PC-3 (cell line): ENCODE measurements at regions not wholly inside any gene's neighbourhood (a gene's known extent, or its start where the extent isn't known, plus 50 kb on each side); places are given as distances from the start of the nearest gene placed in this dataset.

Experiments
- ATAC-seq: fragments of 200-7000 bp; cut with Tn5 transposase; 2 replicates; pipeline ENCODE4 v1.9.1; 2020; ENCODE audit warnings: mild to moderate bottlenecking, moderate library complexity
- BruUV-seq: library from RNA; stranded (reverse); fragments of 400-500 nt; replicated peaks from 2 replicates; lab custom pipeline; 2021; lab: Mats Ljungman, UMichigan
- CTCF ChIA-PET: fragments of 300-600 bp; sonication (Branson Sonifier 250); formaldehyde crosslinking; loops from one replicate; lab custom pipeline; 2022; ENCODE audit warnings: antibody characterized with exemption; lab: Charles Lee
- POLR2A ChIA-PET: fragments of 300-600 bp; sonication (Branson Sonifier 250); formaldehyde crosslinking; loops from one replicate; lab custom pipeline; 2022; ENCODE audit warnings: antibody characterized with exemption; ENCODE audit not compliant: unreplicated experiment; lab: Charles Lee
- DNase-seq: peaks from one replicate; pipeline ENCODE4 v3.0.0-alpha.2; 2015
- H2AFZ ChIP-seq: fragments of 300-600 bp; sonication (generic); 2 replicates; pipeline ENCODE4 v1.6.0; 2016; ENCODE audit warnings: antibody characterized with exemption, low read length
- H3F3A ChIP-seq: fragments of 300-600 bp; sonication (generic); one replicate; pipeline ENCODE4 v1.6.0; 2017; ENCODE audit warnings: antibody characterized with exemption, low read length, control low read depth, mild to moderate bottlenecking; ENCODE audit not compliant: unreplicated experiment
- H3K27ac ChIP-seq: fragments of 300-600 bp; sonication (generic); 2 replicates; pipeline ENCODE4 v1.5.1; 2016; ENCODE audit warnings: mild to moderate bottlenecking, low read length
- H3K27me3 ChIP-seq: fragments of 300-600 bp; sonication (generic); 2 replicates; pipeline ENCODE4 v1.6.1; 2016; ENCODE audit warnings: low read length, mixed read lengths
- H3K36me3 ChIP-seq: fragments of 300-600 bp; sonication (generic); 2 replicates; pipeline ENCODE4 v1.6.1; 2016; ENCODE audit warnings: low read depth, mixed run types, low read length, mixed read lengths
- H3K4me1 ChIP-seq: fragments of 300-600 bp; sonication (generic); 2 replicates; pipeline ENCODE4 v1.5.1; 2016; ENCODE audit warnings: low read length; ENCODE audit not compliant: insufficient read depth
- H3K4me2 ChIP-seq: fragments of 300-600 bp; sonication (generic); 2 replicates; pipeline ENCODE4 v1.6.0; 2016; ENCODE audit warnings: low read length
- H3K4me3 ChIP-seq: fragments of 300-600 bp; sonication (generic); 2 replicates; pipeline ENCODE4 v1.5.1; 2016; ENCODE audit warnings: mild to moderate bottlenecking, low read length, mixed read lengths
- H3K79me2 ChIP-seq: fragments of 300-600 bp; sonication (generic); 2 replicates; pipeline ENCODE4 v1.6.1; 2017; ENCODE audit warnings: low read length, mixed read lengths
- H3K9ac ChIP-seq: fragments of 300-600 bp; sonication (generic); 2 replicates; pipeline ENCODE4 v1.6.0; 2016; ENCODE audit warnings: mild to moderate bottlenecking, low read length
- H3K9me2 ChIP-seq: fragments of 300-600 bp; sonication (generic); replicated peaks from 2 replicates; pipeline ENCODE4 v1.6.1; 2016; ENCODE audit warnings: mixed run types, low read length, mixed read lengths
- H3K9me3 ChIP-seq: fragments of 300-600 bp; sonication (generic); 2 replicates; pipeline ENCODE4 v1.6.1; 2016; ENCODE audit warnings: low read length, mixed read lengths
- H4K20me1 ChIP-seq: fragments of 300-600 bp; sonication (generic); 2 replicates; pipeline ENCODE4 v1.6.1; 2016; ENCODE audit warnings: low read length, mixed read lengths
- EZH2 ChIP-seq: fragments of 300-600 bp; sonication (generic); IDR thresholded peaks from one replicate; pipeline ENCODE4 v1.6.1; 2017; ENCODE audit warnings: antibody characterized with exemption, mild to moderate bottlenecking, low read length; ENCODE audit not compliant: unreplicated experiment
- EZH2phosphoT487 ChIP-seq: fragments of 300-600 bp; sonication (generic); IDR thresholded peaks from 2 replicates; pipeline ENCODE4 v1.6.1; 2018; ENCODE audit warnings: mild to moderate bottlenecking, antibody characterized with exemption, low read length, borderline replicate concordance
- intact Hi-C: fragments of 100-400 bp; cut with micrococcal nuclease; formaldehyde crosslinking; loops from 2 replicates; pipeline ENCODE4 v1.9.0; 2023
- TF ChIP-seq, protein P1 (sequence below): fragments of 300-600 bp; sonication (generic); conservative IDR thresholded peaks from 2 replicates; pipeline ENCODE4 v1.5.1; 2017; ENCODE audit warnings: antibody characterized with exemption, low read depth, mild to moderate bottlenecking, low read length

DNA sequence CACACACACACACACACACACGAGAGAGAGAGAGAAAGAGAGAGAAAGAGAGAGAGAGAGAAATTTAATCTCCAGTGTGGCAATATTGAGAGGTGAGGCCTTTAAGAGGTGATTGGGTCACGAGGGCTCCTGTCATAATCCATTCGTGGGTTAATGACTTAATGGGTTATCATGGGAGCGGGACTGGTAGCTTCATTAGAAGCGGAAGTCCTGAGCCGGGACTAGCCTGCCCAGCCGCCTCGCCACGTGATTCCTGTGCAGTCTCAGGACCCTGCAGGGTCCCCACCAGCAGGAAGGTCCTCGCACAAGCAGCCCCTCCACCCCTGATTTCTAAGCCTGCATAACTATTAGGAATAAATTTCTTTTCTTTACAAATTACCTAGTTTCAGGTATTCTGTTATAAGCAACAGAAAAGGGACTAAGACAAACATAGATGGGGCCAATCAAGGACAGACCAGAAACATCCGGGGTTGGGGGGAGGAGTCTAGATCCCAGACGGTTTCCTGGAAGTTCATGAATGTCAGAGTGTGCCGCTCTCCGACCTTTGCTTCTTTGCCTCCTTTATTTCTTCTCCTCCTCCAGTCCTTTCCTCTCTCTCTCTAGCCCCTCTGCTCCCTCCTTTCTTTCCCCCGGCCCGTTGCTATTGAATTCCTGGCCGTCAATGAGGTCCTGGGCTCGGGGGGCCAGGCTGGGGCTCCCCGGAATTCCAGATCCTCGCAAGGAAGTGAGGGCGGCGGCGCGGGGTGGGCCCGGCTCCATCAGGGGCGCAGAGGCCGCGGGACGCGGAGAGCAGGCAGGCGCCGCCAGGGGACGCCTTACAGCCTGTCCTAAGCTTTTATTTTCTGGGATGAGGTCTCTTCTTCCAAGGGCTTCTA is 146.8 kb downstream of the CYP26A1 start:
- Histone ChIP-seq H2AFZ (no peak overlapping the region), H3K4me2 (no peak overlapping the region), H3K36me3 (no peaks in the 10 kb centered on the region), H3K9me2 (no peaks in the 10 kb centered on the region), H4K20me1 (no peaks in the 10 kb centered on the region), H3K9ac (no peak overlapping the region), H3K4me3 (no peak overlapping the region), H3K27me3 (no peaks in the 10 kb centered on the region), H3K79me2 (no peaks in the 10 kb centered on the region), H3F3A (no peaks in the 10 kb centered on the region), H3K9me3 (no peaks in the 10 kb centered on the region), H3K4me1 (no peaks in the 10 kb centered on the region), H3K27ac (no peak overlapping the region)
- no TSS peak for BruUV-seq
- ChIA-PET CTCF (no interaction called here), POLR2A (interaction anchor here (0.7 kb wide), 1 partner anchor 17 kb away, joined by 5 read pairs; no protein-coding TSS in a partner anchor)
- ATAC-seq, result no peak
- TF ChIP-seq, protein P1, sequence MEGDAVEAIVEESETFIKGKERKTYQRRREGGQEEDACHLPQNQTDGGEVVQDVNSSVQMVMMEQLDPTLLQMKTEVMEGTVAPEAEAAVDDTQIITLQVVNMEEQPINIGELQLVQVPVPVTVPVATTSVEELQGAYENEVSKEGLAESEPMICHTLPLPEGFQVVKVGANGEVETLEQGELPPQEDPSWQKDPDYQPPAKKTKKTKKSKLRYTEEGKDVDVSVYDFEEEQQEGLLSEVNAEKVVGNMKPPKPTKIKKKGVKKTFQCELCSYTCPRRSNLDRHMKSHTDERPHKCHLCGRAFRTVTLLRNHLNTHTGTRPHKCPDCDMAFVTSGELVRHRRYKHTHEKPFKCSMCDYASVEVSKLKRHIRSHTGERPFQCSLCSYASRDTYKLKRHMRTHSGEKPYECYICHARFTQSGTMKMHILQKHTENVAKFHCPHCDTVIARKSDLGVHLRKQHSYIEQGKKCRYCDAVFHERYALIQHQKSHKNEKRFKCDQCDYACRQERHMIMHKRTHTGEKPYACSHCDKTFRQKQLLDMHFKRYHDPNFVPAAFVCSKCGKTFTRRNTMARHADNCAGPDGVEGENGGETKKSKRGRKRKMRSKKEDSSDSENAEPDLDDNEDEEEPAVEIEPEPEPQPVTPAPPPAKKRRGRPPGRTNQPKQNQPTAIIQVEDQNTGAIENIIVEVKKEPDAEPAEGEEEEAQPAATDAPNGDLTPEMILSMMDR, result no peak
- no peak for DNase-seq
- intact Hi-C loops, result no loop called here

DNA sequence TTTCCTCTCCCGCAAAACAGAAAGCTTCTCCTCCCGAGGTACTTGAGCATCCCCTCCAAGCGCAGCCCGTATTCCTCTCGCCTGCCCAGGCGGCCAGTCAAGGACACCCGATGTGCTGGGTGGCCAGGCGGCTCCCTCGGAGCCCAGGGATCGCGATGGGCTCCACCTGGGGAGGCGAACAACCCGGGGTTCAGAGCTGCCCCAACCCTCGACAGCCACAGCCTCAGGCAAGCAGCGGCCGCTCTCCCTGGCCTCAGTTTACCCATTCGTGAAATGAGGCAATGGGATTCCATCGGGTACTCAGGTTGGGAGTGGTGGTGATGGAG is 147.4 kb downstream of the CYP26A1 start:
- H3K9ac ChIP-seq, result no peak overlapping the region
- no peak overlapping the region for H3K27ac ChIP-seq
- H3K4me3 ChIP-seq, result no peak overlapping the region
- no peaks in the 10 kb centered on the region for H3K27me3 ChIP-seq
- ChIA-PET POLR2A (interaction anchor here (0.7 kb wide), 1 partner anchor 18 kb away, joined by 5 read pairs; no protein-coding TSS in a partner anchor), CTCF (no interaction called here)
- intact Hi-C loops, result no loop called here
- H3K9me2 ChIP-seq, result no peaks in the 10 kb centered on the region
- H3K9me3 ChIP-seq, result no peaks in the 10 kb centered on the region
- H3F3A ChIP-seq, result no peaks in the 10 kb centered on the region
- no peak overlapping the region for H3K4me2 ChIP-seq
- DNase-seq, result no peak
- no peaks in the 10 kb centered on the region for H3K4me1 ChIP-seq
- no TSS peak for BruUV-seq
- no peaks in the 10 kb centered on the region for H4K20me1 ChIP-seq
- TF ChIP-seq, protein P1, result no peak
- TF ChIP-seq EZH2phosphoT487 (no peak), EZH2 (no peak)
- no peak for ATAC-seq
- H3K36me3 ChIP-seq, result no peaks in the 10 kb centered on the region
- H2AFZ ChIP-seq, result no peak overlapping the region
- no peaks in the 10 kb centered on the region for H3K79me2 ChIP-seq

DNA sequence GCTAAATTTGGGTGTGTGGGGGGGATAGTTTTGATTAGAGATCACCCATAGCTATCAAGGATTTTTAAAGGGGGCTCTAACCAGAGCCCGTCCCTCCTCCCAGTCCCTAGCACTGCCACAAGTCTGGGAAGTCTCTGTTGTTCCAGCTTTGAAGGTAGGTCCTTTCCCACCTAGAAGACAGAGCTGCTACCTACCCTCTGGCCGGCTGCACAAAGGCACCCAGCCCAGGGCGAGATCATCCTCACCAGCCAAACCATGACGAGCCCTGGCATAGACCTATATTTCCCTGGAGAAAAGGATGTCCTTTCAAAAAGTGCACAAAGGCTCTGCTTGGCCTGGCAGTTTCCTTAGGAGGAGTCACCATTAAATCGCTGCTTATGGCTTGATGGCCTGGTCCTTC is 147.8 kb downstream of the CYP26A1 start:
- Histone ChIP-seq H3K9me3 (no peaks in the 10 kb centered on the region), H3K4me2 (no peak overlapping the region), H2AFZ (no peak overlapping the region), H3K27ac (no peak overlapping the region), H3K9me2 (no peaks in the 10 kb centered on the region), H3K36me3 (no peaks in the 10 kb centered on the region), H3K9ac (no peak overlapping the region), H3K79me2 (no peaks in the 10 kb centered on the region), H4K20me1 (no peaks in the 10 kb centered on the region), H3K4me3 (no peak overlapping the region), H3F3A (no peaks in the 10 kb centered on the region), H3K27me3 (no peaks in the 10 kb centered on the region), H3K4me1 (no peaks in the 10 kb centered on the region)
- ChIA-PET CTCF (no interaction called here), POLR2A (no interaction called here)
- no peak for DNase-seq
- no peak for ATAC-seq
- TF ChIP-seq, protein P1, result no peak
- TF ChIP-seq EZH2 (no peak), EZH2phosphoT487 (no peak)
- BruUV-seq, result no TSS peak
- intact Hi-C loops, result no loop called here
